OCI-LY1 (cell line): ENCODE measurements at regions not wholly inside any gene's neighbourhood (a gene's known extent, or its start where the extent isn't known, plus 50 kb on each side); places are given as distances from the start of the nearest gene placed in this dataset.

ENCODE experiments used
- H2AFZ ChIP-seq: fragments of 200-600 bp; sonication (generic), shearing (Covaris generic); 2 replicates; pipeline ENCODE4 v1.6.0; 2014; ENCODE audit warnings: antibody characterized with exemption, mild to moderate bottlenecking, low read length
- H3F3A ChIP-seq: fragments of 200-600 bp; sonication (generic), shearing (Covaris generic); 2 replicates; pipeline ENCODE4 v1.6.0; 2014; ENCODE audit warnings: mild to moderate bottlenecking, antibody characterized with exemption, low read length, moderate library complexity; ENCODE audit not compliant: insufficient read depth
- H3K27ac ChIP-seq: fragments of 200-600 bp; sonication (generic); 2 replicates; pipeline ENCODE4 v1.5.1; 2014; ENCODE audit warnings: low read length, mixed run types, mild to moderate bottlenecking, low read depth; ENCODE audit not compliant: poor library complexity, severe bottlenecking
- H3K27me3 ChIP-seq: fragments of 200-600 bp; sonication (generic); 2 replicates; pipeline ENCODE4 v1.6.0; 2014; ENCODE audit warnings: antibody characterized with exemption, mild to moderate bottlenecking, low read length, moderate library complexity; ENCODE audit not compliant: insufficient read depth
- H3K36me3 ChIP-seq: fragments of 200-600 bp; sonication (generic); 2 replicates; pipeline ENCODE4 v1.6.1; 2014; ENCODE audit warnings: mild to moderate bottlenecking, antibody characterized with exemption, low read length, moderate library complexity, mixed read lengths; ENCODE audit not compliant: insufficient read depth
- H3K4me1 ChIP-seq: fragments of 200-600 bp; sonication (generic); 2 replicates; pipeline ENCODE4 v1.5.1; 2014; ENCODE audit warnings: mild to moderate bottlenecking, low read length, moderate library complexity; ENCODE audit not compliant: insufficient read depth, severe bottlenecking
- H3K4me2 ChIP-seq: fragments of 200-600 bp; sonication (generic), shearing (Covaris generic); 2 replicates; pipeline ENCODE4 v1.6.1; 2014; ENCODE audit warnings: low read length
- H3K4me3 ChIP-seq: fragments of 200-600 bp; sonication (generic); 2 replicates; pipeline ENCODE4 v1.5.1; 2014; ENCODE audit warnings: low read length, low read depth, mild to moderate bottlenecking, mixed read lengths; ENCODE audit not compliant: poor library complexity, severe bottlenecking
- H3K79me2 ChIP-seq: fragments of 200-600 bp; shearing (Covaris generic); 2 replicates; pipeline ENCODE4 v1.6.1; 2016; ENCODE audit warnings: mixed run types, low read length, mixed read lengths; ENCODE audit not compliant: insufficient read depth
- H3K9ac ChIP-seq: fragments of 200-600 bp; sonication (generic), shearing (Covaris generic); 2 replicates; pipeline ENCODE4 v1.6.1; 2014; ENCODE audit warnings: mild to moderate bottlenecking, low read length, mixed read lengths
- H3K9me2 ChIP-seq: fragments of 200-600 bp; sonication (generic), shearing (Covaris generic); 2 replicates; pipeline ENCODE4 v1.6.1; 2014; ENCODE audit warnings: low read depth, mild to moderate bottlenecking, low read length, mixed read lengths
- H3K9me3 ChIP-seq: fragments of 200-600 bp; shearing (Covaris generic); 2 replicates; pipeline ENCODE4 v1.6.1; 2014; ENCODE audit warnings: low read length, mixed read lengths
- H4K20me1 ChIP-seq: fragments of 200-600 bp; sonication (generic), shearing (Covaris generic); 2 replicates; pipeline ENCODE4 v1.6.0; 2016; ENCODE audit warnings: mild to moderate bottlenecking, low read length; ENCODE audit not compliant: insufficient read depth
- EZH2 ChIP-seq: fragments of 200-600 bp; sonication (generic), shearing (Covaris generic); IDR thresholded peaks from 2 replicates; pipeline ENCODE4 v1.8.0; 2017; ENCODE audit warnings: borderline replicate concordance, mixed run types, mild to moderate bottlenecking, antibody characterized with exemption, low read length, moderate library complexity, mixed read lengths
- TF ChIP-seq, protein P1 (sequence below): fragments of 200-600 bp; sonication (generic), shearing (Covaris generic); IDR thresholded peaks from 2 replicates; pipeline ENCODE4 v1.5.1; 2017; ENCODE audit warnings: mild to moderate bottlenecking, antibody characterized with exemption, low read length, moderate library complexity, mixed read lengths

DNA sequence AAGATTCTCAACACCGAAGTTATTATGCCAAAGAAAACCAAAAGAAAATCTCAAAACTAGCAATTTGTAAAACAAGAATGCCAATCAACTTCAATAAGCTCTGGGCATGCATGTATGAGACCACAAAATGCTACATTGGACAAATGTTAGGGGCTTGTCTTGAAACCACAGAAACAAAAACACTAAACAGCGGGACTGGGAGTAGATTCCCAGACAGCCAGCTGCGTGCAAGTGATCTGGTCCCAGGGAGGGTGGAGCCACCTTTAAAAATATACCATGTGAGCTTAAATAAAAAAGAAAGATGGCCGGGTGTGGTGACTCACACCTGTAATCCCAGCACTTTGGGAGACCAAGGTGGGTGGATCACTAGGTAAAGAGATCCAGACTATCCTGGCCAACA, 163.6 kb upstream of the PRICKLE2 start:
- Histone ChIP-seq H3K9me3 (no peaks in the 10 kb centered on the region), H3K4me1 (no peaks in the 10 kb centered on the region), H3K9me2 (no peaks in the 10 kb centered on the region), H3F3A (no peaks in the 10 kb centered on the region), H4K20me1 (no peaks in the 10 kb centered on the region), H3K36me3 (no peaks in the 10 kb centered on the region), H3K4me3 (no peak overlapping the region), H3K27me3 (no peaks in the 10 kb centered on the region), H3K9ac (no peak overlapping the region), H3K4me2 (no peak overlapping the region), H2AFZ (no peak overlapping the region), H3K79me2 (no peaks in the 10 kb centered on the region), H3K27ac (no peak overlapping the region)
- TF ChIP-seq, protein P1, sequence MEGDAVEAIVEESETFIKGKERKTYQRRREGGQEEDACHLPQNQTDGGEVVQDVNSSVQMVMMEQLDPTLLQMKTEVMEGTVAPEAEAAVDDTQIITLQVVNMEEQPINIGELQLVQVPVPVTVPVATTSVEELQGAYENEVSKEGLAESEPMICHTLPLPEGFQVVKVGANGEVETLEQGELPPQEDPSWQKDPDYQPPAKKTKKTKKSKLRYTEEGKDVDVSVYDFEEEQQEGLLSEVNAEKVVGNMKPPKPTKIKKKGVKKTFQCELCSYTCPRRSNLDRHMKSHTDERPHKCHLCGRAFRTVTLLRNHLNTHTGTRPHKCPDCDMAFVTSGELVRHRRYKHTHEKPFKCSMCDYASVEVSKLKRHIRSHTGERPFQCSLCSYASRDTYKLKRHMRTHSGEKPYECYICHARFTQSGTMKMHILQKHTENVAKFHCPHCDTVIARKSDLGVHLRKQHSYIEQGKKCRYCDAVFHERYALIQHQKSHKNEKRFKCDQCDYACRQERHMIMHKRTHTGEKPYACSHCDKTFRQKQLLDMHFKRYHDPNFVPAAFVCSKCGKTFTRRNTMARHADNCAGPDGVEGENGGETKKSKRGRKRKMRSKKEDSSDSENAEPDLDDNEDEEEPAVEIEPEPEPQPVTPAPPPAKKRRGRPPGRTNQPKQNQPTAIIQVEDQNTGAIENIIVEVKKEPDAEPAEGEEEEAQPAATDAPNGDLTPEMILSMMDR, result no peak

DNA sequence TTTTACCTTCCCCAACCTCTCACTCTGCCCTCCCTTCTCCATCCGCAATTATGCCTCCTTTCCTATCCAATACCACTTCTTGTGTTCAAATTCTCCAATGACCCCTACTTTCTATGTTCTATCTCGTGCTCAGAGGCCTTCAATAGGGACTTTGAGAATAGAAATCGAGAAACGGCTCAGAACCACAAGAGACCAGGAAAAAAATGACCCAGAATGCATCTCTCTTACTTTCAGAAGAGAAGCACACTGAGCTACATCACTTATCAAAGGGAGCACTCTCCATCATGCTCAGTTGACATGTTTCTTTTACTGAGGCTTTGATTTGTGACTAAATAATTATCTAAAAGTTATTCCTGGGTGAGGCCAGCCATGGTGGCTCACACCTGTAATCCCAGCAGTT, 162.4 kb upstream of the PRICKLE2 start:
- no peak overlapping the region for H2AFZ ChIP-seq

DNA sequence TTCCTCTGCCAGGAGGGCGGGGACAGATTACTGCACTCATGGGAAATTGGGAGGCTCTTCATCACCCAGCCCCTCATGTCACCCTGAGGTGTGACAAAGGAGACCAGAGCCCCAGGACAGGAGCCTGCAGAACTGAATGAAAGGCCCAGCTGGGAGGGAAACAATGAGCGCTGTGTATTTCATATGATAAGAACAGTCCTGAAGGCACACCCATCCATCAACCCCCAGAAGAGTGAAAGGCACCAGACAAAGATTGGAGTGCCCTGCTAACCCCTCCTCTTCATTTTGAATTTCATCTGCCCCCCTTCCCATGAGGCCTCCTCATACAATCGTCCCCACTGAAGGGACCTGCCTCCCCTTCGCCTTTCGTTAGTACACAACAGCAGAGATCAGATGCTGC, 160.0 kb upstream of the PRICKLE2 start:
- H3K4me2 ChIP-seq, result no peak overlapping the region
- no peaks in the 10 kb centered on the region for H3K4me1 ChIP-seq
- no peak overlapping the region for H3K9ac ChIP-seq
- no peak overlapping the region for H3K4me3 ChIP-seq
- H3K9me2 ChIP-seq, result no peaks in the 10 kb centered on the region
- H3F3A ChIP-seq, result no peaks in the 10 kb centered on the region
- no peaks in the 10 kb centered on the region for H3K9me3 ChIP-seq
- no peaks in the 10 kb centered on the region for H3K79me2 ChIP-seq
- no peaks in the 10 kb centered on the region for H3K27me3 ChIP-seq
- no peaks in the 10 kb centered on the region for H4K20me1 ChIP-seq
- no peaks in the 10 kb centered on the region for H3K36me3 ChIP-seq
- no peak overlapping the region for H2AFZ ChIP-seq
- TF ChIP-seq, protein P1, result no peak
- no peak for TF ChIP-seq EZH2
- H3K27ac ChIP-seq, result no peak overlapping the region

More for the DNA sequence above, 162.4 kb upstream of the PRICKLE2 start:
- no peak overlapping the region for H3K27ac ChIP-seq
- no peaks in the 10 kb centered on the region for H3K27me3 ChIP-seq
- H3K4me1 ChIP-seq, result no peaks in the 10 kb centered on the region
- TF ChIP-seq, protein P1, result no peak
- no peak for TF ChIP-seq EZH2
- no peaks in the 10 kb centered on the region for H4K20me1 ChIP-seq
- no peak overlapping the region for H3K4me3 ChIP-seq
- H3K9me3 ChIP-seq, result no peaks in the 10 kb centered on the region
- no peak overlapping the region for H3K9ac ChIP-seq
- no peaks in the 10 kb centered on the region for H3K9me2 ChIP-seq
- H3K79me2 ChIP-seq, result no peaks in the 10 kb centered on the region
- no peaks in the 10 kb centered on the region for H3F3A ChIP-seq
- H3K4me2 ChIP-seq, result no peak overlapping the region
- no peaks in the 10 kb centered on the region for H3K36me3 ChIP-seq
